ENCODE measurements at regions not wholly inside any gene's neighbourhood (a gene's known extent, or its start where the extent isn't known, plus 50 kb on each side); places are given as distances from the start of the nearest gene placed in this dataset.

GRCh38 chr5:89187883-89188465, 305.0 kb upstream of the MEF2C start:
- Histone ChIP-seq H3K79me2 (replicated peaks; ENCODE audit: insufficient read depth, low read length) (no peaks in the 10 kb centered on the region), H3K27ac (ENCODE audit: low read length) (no peak overlapping the region), H3K9me3 (ENCODE audit: low read length) (no peaks in the 10 kb centered on the region), H3K27me3 (ENCODE audit: insufficient read depth, low read depth, low read length) (no peaks in the 10 kb centered on the region), H2AFZ (ENCODE audit: low read depth, low read length) (no peak overlapping the region), H3K4me2 (ENCODE audit: low read length) (no peak overlapping the region), H3K9me2 (ENCODE audit: insufficient read depth, low read length) (no peaks in the 10 kb centered on the region), H3K4me3 (ENCODE audit: low read length) (no peak overlapping the region), H4K20me1 (ENCODE audit: insufficient read depth) (no peaks in the 10 kb centered on the region), H3K9ac (ENCODE audit: low read length) (no peak overlapping the region), H3F3A (ENCODE audit: insufficient read depth, low read length, poor library complexity, severe bottlenecking) (no peaks in the 10 kb centered on the region), H3K36me3 (ENCODE audit: insufficient read depth, low read length) (no peaks in the 10 kb centered on the region)
- TF ChIP-seq SMC3 (conservative IDR thresholded peaks at IDR 0.05; ENCODE audit: poor library complexity) (no peak), MXI1 (conservative IDR thresholded peaks at IDR 0.05; ENCODE audit: poor library complexity, severe bottlenecking) (no peak), CTCF (IDR thresholded peaks at IDR 0.05; ENCODE audit: poor library complexity, severe bottlenecking) (no peak), EP300 (conservative IDR thresholded peaks at IDR 0.05; ENCODE audit: poor library complexity, severe bottlenecking) (no peak)

- no peaks in the 10 kb centered on the region for H3K79me2 ChIP-seq (replicated peaks; ENCODE audit: insufficient read depth, low read length)
- H3K9me2 ChIP-seq (ENCODE audit: insufficient read depth, low read length) = no peaks in the 10 kb centered on the region
- no peak overlapping the region for H3K4me3 ChIP-seq (ENCODE audit: low read length)
- no peaks in the 10 kb centered on the region for H3K9me3 ChIP-seq (ENCODE audit: low read length)
- H3K27me3 ChIP-seq (ENCODE audit: insufficient read depth, low read depth, low read length) = no peaks in the 10 kb centered on the region
- H4K20me1 ChIP-seq (ENCODE audit: insufficient read depth) = no peaks in the 10 kb centered on the region
- H2AFZ ChIP-seq (ENCODE audit: low read depth, low read length) = no peak overlapping the region
- no peaks in the 10 kb centered on the region for H3K36me3 ChIP-seq (ENCODE audit: insufficient read depth, low read length)
- TF ChIP-seq TAF1 (IDR thresholded peaks at IDR 0.05; ENCODE audit: low read depth) = no peak
- TF ChIP-seq POLR2AphosphoS5 (IDR thresholded peaks at IDR 0.05) = no peak
- H3K9ac ChIP-seq (ENCODE audit: low read length) = no peak overlapping the region
- H3K4me2 ChIP-seq (ENCODE audit: low read length) = no peak overlapping the region
- no peak overlapping the region for H3K27ac ChIP-seq (ENCODE audit: low read length)
- no peaks in the 10 kb centered on the region for H3F3A ChIP-seq (ENCODE audit: insufficient read depth, low read length, poor library complexity, severe bottlenecking)
Measured at GRCh38 chr5:89187268-89187667, 304.3 kb upstream of the MEF2C start.

- H3K4me3 ChIP-seq (ENCODE audit: low read length) = no peak overlapping the region
- H2AFZ ChIP-seq (ENCODE audit: low read depth, low read length) = no peak overlapping the region
- H3K27ac ChIP-seq (ENCODE audit: low read length) = no peak overlapping the region
- H3K9me2 ChIP-seq (ENCODE audit: insufficient read depth, low read length) = no peaks in the 10 kb centered on the region
- TF ChIP-seq POLR2AphosphoS5 (IDR thresholded peaks at IDR 0.05) (no peak), EZH2 (IDR thresholded peaks at IDR 0.05; ENCODE audit: borderline replicate concordance, insufficient read depth, low read length, poor library complexity, severe bottlenecking) (no peak), CTCF (IDR thresholded peaks at IDR 0.05; ENCODE audit: poor library complexity, severe bottlenecking) (no peak), MXI1 (conservative IDR thresholded peaks at IDR 0.05; ENCODE audit: poor library complexity, severe bottlenecking) (no peak), EP300 (conservative IDR thresholded peaks at IDR 0.05; ENCODE audit: poor library complexity, severe bottlenecking) (no peak), RAD21 (conservative IDR thresholded peaks at IDR 0.05) (no peak), TAF1 (IDR thresholded peaks at IDR 0.05; ENCODE audit: low read depth) (no peak)
- H3K36me3 ChIP-seq (ENCODE audit: insufficient read depth, low read length) = no peaks in the 10 kb centered on the region
- H3K4me2 ChIP-seq (ENCODE audit: low read length) = no peak overlapping the region
- no peaks in the 10 kb centered on the region for H3K27me3 ChIP-seq (ENCODE audit: insufficient read depth, low read depth, low read length)
- no peaks in the 10 kb centered on the region for H3K79me2 ChIP-seq (replicated peaks; ENCODE audit: insufficient read depth, low read length)
- no peaks in the 10 kb centered on the region for H3K9me3 ChIP-seq (ENCODE audit: low read length)
- H3K9ac ChIP-seq (ENCODE audit: low read length) = no peak overlapping the region
- no peaks in the 10 kb centered on the region for H3F3A ChIP-seq (ENCODE audit: insufficient read depth, low read length, poor library complexity, severe bottlenecking)
- H4K20me1 ChIP-seq (ENCODE audit: insufficient read depth) = no peaks in the 10 kb centered on the region
Measured at GRCh38 chr5:89181546-89181945, 298.6 kb upstream of the MEF2C start.

All from neural cell (in vitro differentiated cells).